ENCODE measurements at regions not wholly inside any gene's neighbourhood (a gene's known extent, or its start where the extent isn't known, plus 50 kb on each side); places are given as distances from the start of the nearest gene placed in this dataset.

DNA sequence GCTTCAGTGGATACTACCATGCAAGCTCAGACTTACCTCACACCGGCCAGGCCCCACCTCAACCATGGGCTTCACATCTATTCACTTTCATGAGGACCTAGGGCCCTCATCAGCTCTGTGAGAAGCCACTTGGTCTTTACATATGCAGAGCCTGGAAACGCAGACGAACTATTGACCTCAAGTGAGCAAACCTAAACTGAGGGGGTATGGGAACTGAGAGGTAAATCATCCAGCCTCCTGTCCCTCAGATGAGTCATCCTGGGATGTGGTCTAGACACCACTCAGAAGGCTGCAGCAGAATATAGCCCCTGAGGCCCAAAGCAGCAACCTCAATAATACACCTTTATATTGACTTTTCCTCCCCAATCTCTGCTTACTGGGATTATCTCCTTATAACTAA lies 578.0 kb downstream of the INSC start:
- H3K36me3 ChIP-seq (ENCODE audit: control insufficient read depth, insufficient read depth, low read length): no peaks in the 10 kb centered on the region
- Mint-ChIP-seq H3K4me1 (peaks cover 16% of the 10 kb centered on the region), H3K9me3 (peaks cover 23% of the 10 kb centered on the region), H3K36me3 (ENCODE audit: low read depth) (peaks cover 1% of the 10 kb centered on the region), H3K27ac (no peak overlapping the region), H3K27me3 (ENCODE audit: insufficient read depth) (no peaks in the 10 kb centered on the region), H3K4me3 (no peak overlapping the region)
- peak; percentile 48 for DNase-seq
- 83 to 87% methylated on average over 2 to 3 of the region's 3 CpGs for WGBS, 2 experiments (ENCODE audit: insufficient coverage in 1 of 2, insufficient read length in 1 of 2)
- peaks cover 41% of the 10 kb centered on the region for H3K9me3 ChIP-seq (ENCODE audit: control insufficient read depth, low read length)
- H3K9ac ChIP-seq (ENCODE audit: extremely low read depth, low read length, poor library complexity, severe bottlenecking): no peak overlapping the region
- no peak overlapping the region for H3K27ac ChIP-seq (ENCODE audit: low read depth, low read length)
- no peaks in the 10 kb centered on the region for H3K27me3 ChIP-seq (ENCODE audit: control insufficient read depth, insufficient read depth, low read length, poor library complexity, severe bottlenecking)
- peaks cover 9% of the 10 kb centered on the region for H3K4me1 ChIP-seq (ENCODE audit: control insufficient read depth, insufficient read depth, low read length)
- no peak for TF ChIP-seq CTCF (conservative IDR thresholded peaks at IDR 0.05)
- peak overlapping the region; percentile 8 for H3K4me3 ChIP-seq (ENCODE audit: low read length)

DNA sequence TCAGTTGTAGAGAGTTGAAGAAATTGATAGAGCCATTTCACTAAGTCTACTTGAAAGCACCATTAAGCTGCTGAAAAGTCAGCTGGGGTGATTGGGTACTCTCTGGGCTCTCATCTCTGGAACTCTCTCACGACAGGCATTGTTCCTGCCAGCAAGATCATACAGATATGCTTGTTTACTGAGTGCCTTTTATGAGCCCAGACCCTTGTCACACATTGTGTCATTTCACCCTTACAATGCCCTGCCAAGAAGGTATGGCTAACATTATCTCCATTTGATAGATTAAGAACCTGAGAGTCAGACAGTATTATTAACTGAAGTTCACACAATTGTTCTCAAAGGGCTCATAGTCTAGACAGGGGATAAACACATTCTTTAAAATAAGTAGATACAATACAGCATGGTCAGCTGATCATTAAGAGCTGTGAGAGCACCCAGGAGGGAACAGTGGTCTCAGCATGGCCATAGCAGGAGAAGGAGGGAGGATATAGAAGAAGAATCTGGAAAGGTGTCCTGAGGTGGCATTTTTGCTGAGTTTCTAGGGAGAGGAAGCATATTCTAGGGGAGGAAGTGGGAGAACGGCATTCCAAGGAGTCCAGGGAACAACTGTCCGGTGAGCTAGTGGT lies 580.5 kb downstream of the INSC start:
- H3K27me3 ChIP-seq (ENCODE audit: control insufficient read depth, insufficient read depth, low read length, poor library complexity, severe bottlenecking): no peaks in the 10 kb centered on the region
- no peak overlapping the region for H3K4me3 ChIP-seq (ENCODE audit: low read length)
- no peaks in the 10 kb centered on the region for H3K36me3 ChIP-seq (ENCODE audit: control insufficient read depth, insufficient read depth, low read length)
- H3K4me1 ChIP-seq (ENCODE audit: control insufficient read depth, insufficient read depth, low read length): peaks cover 9% of the 10 kb centered on the region
- peak overlapping the region; percentile 34 for H3K27ac ChIP-seq (ENCODE audit: low read depth, low read length)
- H3K9ac ChIP-seq (ENCODE audit: extremely low read depth, low read length, poor library complexity, severe bottlenecking): peak overlapping the region; percentile 55
- DNase-seq: peak; percentile 63
- Mint-ChIP-seq H3K4me1 (peaks cover 16% of the 10 kb centered on the region), H3K27ac (peak overlapping the region; percentile 38), H3K4me3 (no peak overlapping the region), H3K27me3 (ENCODE audit: insufficient read depth) (peaks cover 7% of the 10 kb centered on the region), H3K9me3 (peaks cover 23% of the 10 kb centered on the region), H3K36me3 (ENCODE audit: low read depth) (peaks cover 1% of the 10 kb centered on the region)
- H3K9me3 ChIP-seq (ENCODE audit: control insufficient read depth, low read length): peaks cover 26% of the 10 kb centered on the region
- 61 to 79% methylated on average over 3 of the region's 3 CpGs for WGBS, 2 experiments (ENCODE audit: insufficient coverage in 1 of 2, insufficient read length in 1 of 2)
- TF ChIP-seq CTCF (conservative IDR thresholded peaks at IDR 0.05): no peak

- Mint-ChIP-seq H3K4me3 (no peak overlapping the region), H3K4me1 (peaks cover 16% of the 10 kb centered on the region), H3K36me3 (ENCODE audit: low read depth) (peaks cover 1% of the 10 kb centered on the region), H3K27me3 (ENCODE audit: insufficient read depth) (peaks cover 7% of the 10 kb centered on the region), H3K9me3 (peaks cover 22% of the 10 kb centered on the region), H3K27ac (no peak overlapping the region)
- Histone ChIP-seq H3K4me3 (ENCODE audit: low read length) (peak overlapping the region; percentile 14), H3K9me3 (ENCODE audit: control insufficient read depth, low read length) (peaks cover 18% of the 10 kb centered on the region), H3K9ac (ENCODE audit: extremely low read depth, low read length, poor library complexity, severe bottlenecking) (peak overlapping the region; percentile 55), H3K36me3 (ENCODE audit: control insufficient read depth, insufficient read depth, low read length) (no peaks in the 10 kb centered on the region), H3K27ac (ENCODE audit: low read depth, low read length) (peak overlapping the region; percentile 34), H3K27me3 (ENCODE audit: control insufficient read depth, insufficient read depth, low read length, poor library complexity, severe bottlenecking) (no peaks in the 10 kb centered on the region), H3K4me1 (ENCODE audit: control insufficient read depth, insufficient read depth, low read length) (peaks cover 9% of the 10 kb centered on the region)
- WGBS, 2 experiments (ENCODE audit: insufficient coverage in 1 of 2, insufficient read length in 1 of 2): 65 to 78% methylated on average over 2 to 3 of the region's 3 CpGs
- TF ChIP-seq CTCF (conservative IDR thresholded peaks at IDR 0.05): no peak
- DNase-seq: peak; percentile 54
Observed at GRCh38 chr11:15696069-15696468, 581.3 kb downstream of the INSC start.

Measured in endodermal cell (in vitro differentiated cells).